Keratinocyte (primary cell): ENCODE measurements at regions not wholly inside any gene's neighbourhood (a gene's known extent, or its start where the extent isn't known, plus 50 kb on each side); places are given as distances from the start of the nearest gene placed in this dataset.
"Not testable (repeated sequence)": the region's sequence is repeated elsewhere in the genome, so short reads cannot be mapped to it uniquely, and the experiment has no call there.

Experiments used
- DNase-seq: peaks from one replicate; pipeline ENCODE4 v3.0.0-alpha.2; 2011; ENCODE audit warnings: low read depth, missing footprints, low spot score
- FAIRE-seq: peaks from 2 replicates; lab custom pipeline; 2011; peaks lifted over from hg19 to GRCh38; lab: Jason Lieb, UNC
- H2AFZ ChIP-seq: 2 replicates; pipeline ENCODE4 v1.6.0; 2012; ENCODE audit warnings: low read length, control low read depth, inconsistent platforms; ENCODE audit not compliant: control insufficient read depth
- H3K27ac ChIP-seq: 2 replicates; pipeline ENCODE4 v1.5.1; 2011; ENCODE audit warnings: low read length; ENCODE audit not compliant: control insufficient read depth, insufficient read depth
- H3K27me3 ChIP-seq: 3 replicates; pipeline ENCODE4 v1.6.0; 2011; ENCODE audit warnings: low read length; ENCODE audit not compliant: control insufficient read depth, insufficient read depth; ENCODE audit errors: extremely low read depth
- H3K36me3 ChIP-seq, 2 experiments: 2 replicates in 1 of 2; 3 replicates in 1 of 2; pipeline ENCODE4 v1.5.1; 2011; ENCODE audit warnings: low read length in 2 of 2, mild to moderate bottlenecking in 1 of 2; ENCODE audit not compliant: control insufficient read depth in 2 of 2, insufficient read depth in 2 of 2; ENCODE audit errors: extremely low read depth in 1 of 2
- H3K4me1 ChIP-seq: 3 replicates; pipeline ENCODE4 v1.5.1; 2011; ENCODE audit warnings: low read length; ENCODE audit not compliant: control insufficient read depth, insufficient read depth; ENCODE audit errors: extremely low read depth
- H3K4me2 ChIP-seq: 3 replicates; pipeline ENCODE4 v1.6.0; 2011; ENCODE audit warnings: low read depth, low read length; ENCODE audit not compliant: control insufficient read depth, insufficient read depth; ENCODE audit errors: extremely low read depth
- H3K4me3 ChIP-seq, 3 experiments: fragments of 200-600 bp in 1 of 3; sonication (generic) in 1 of 3; 2 replicates in 2 of 3; 3 replicates in 1 of 3; pipeline ENCODE4 v1.5.1; 2011 to 2016; ENCODE audit warnings: low read length in 3 of 3, mild to moderate bottlenecking in 3 of 3, control low read depth in 2 of 3, inconsistent platforms in 1 of 3, low read depth in 1 of 3, mixed read lengths in 1 of 3, mixed run types in 1 of 3, moderate library complexity in 1 of 3; ENCODE audit not compliant: control insufficient read depth in 2 of 3, insufficient read depth in 2 of 3; ENCODE audit errors: extremely low read depth in 1 of 3
- H3K79me2 ChIP-seq: 2 replicates; pipeline ENCODE4 v1.6.0; 2012; ENCODE audit warnings: low read length; ENCODE audit not compliant: control insufficient read depth, insufficient read depth
- H3K9ac ChIP-seq: 3 replicates; pipeline ENCODE4 v1.6.0; 2011; ENCODE audit warnings: low read length; ENCODE audit not compliant: control insufficient read depth, insufficient read depth; ENCODE audit errors: extremely low read depth
- H3K9me1 ChIP-seq: 3 replicates; pipeline ENCODE4 v1.6.0; 2011; ENCODE audit warnings: low read length; ENCODE audit not compliant: control insufficient read depth, insufficient read depth; ENCODE audit errors: extremely low read depth
- H3K9me3 ChIP-seq: 2 replicates; pipeline ENCODE4 v1.5.1; 2012; ENCODE audit warnings: low read depth, low read length; ENCODE audit not compliant: control insufficient read depth
- H4K20me1 ChIP-seq: 3 replicates; pipeline ENCODE4 v1.6.0; 2011; ENCODE audit warnings: low read length; ENCODE audit not compliant: control insufficient read depth, insufficient read depth; ENCODE audit errors: extremely low read depth
- EZH2 ChIP-seq: IDR thresholded peaks from one replicate; pipeline ENCODE4 v1.6.1; 2012; ENCODE audit warnings: inconsistent platforms, mild to moderate bottlenecking, low read length, moderate library complexity
- dilution Hi-C: fragments of 300-500 bp; cut with MboI; formaldehyde crosslinking; loops from one replicate; pipeline ENCODE4 v1.7.0; 2020; ENCODE audit warnings: low sequenced_read_pairs; ENCODE audit not compliant: extremely low pct_ligation_motif_present
- TF ChIP-seq, protein P1 (sequence below), 3 experiments: IDR thresholded peaks in 1 of 3; conservative IDR thresholded peaks in 1 of 3; optimal IDR thresholded peaks in 1 of 3; 2 replicates in 2 of 3; 3 replicates in 1 of 3; pipeline versions ENCODE3 to v1.5.1; 2011; ENCODE audit warnings: low read length in 3 of 3, mild to moderate bottlenecking in 3 of 3, moderate library complexity in 2 of 3, control low read depth in 1 of 3, inconsistent platforms in 1 of 3; ENCODE audit not compliant: insufficient read depth in 2 of 3; ENCODE audit errors: extremely low read depth in 1 of 3

DNA sequence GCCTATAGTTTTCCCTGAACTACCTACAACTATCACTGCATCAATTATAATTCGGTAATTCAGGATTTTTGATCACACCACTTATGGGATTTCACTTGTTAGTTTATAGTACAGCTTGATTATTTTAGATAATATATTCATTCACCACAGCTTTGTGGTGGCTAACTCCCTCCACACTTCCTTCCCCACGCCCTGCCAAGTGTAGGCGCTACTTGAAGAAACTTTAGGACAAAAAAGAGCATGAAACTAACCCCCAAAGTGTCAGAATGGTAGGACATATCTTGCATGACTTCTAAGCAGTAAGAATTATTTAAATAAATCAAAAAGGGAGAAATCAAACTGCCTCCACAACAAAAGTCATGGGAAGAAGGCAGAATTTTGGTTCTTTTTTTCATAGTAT, 70.1 kb downstream of the LHX9 start:
- no peak for TF ChIP-seq EZH2
- TF ChIP-seq, protein P1, sequence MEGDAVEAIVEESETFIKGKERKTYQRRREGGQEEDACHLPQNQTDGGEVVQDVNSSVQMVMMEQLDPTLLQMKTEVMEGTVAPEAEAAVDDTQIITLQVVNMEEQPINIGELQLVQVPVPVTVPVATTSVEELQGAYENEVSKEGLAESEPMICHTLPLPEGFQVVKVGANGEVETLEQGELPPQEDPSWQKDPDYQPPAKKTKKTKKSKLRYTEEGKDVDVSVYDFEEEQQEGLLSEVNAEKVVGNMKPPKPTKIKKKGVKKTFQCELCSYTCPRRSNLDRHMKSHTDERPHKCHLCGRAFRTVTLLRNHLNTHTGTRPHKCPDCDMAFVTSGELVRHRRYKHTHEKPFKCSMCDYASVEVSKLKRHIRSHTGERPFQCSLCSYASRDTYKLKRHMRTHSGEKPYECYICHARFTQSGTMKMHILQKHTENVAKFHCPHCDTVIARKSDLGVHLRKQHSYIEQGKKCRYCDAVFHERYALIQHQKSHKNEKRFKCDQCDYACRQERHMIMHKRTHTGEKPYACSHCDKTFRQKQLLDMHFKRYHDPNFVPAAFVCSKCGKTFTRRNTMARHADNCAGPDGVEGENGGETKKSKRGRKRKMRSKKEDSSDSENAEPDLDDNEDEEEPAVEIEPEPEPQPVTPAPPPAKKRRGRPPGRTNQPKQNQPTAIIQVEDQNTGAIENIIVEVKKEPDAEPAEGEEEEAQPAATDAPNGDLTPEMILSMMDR (optimal IDR thresholded peaks at IDR 0.05 in 1 of 3, IDR thresholded peaks at IDR 0.05 in 1 of 3, conservative IDR thresholded peaks at IDR 0.05 in 1 of 3; ENCODE audit: extremely low read depth in 1 of 3, insufficient read depth in 2 of 3, low read length in 3 of 3) = no peak
- no peak for DNase-seq
- no peak for FAIRE-seq
- Histone ChIP-seq H3K79me2 (no peaks in the 10 kb centered on the region), H4K20me1 (no peaks in the 10 kb centered on the region), H3K27ac (no peak overlapping the region), H2AFZ (no peak overlapping the region), H3K27me3 (no peaks in the 10 kb centered on the region), H3K9me3 (no peaks in the 10 kb centered on the region), H3K36me3 (no peaks in the 10 kb centered on the region), H3K9me1 (no peaks in the 10 kb centered on the region), H3K4me2 (no peak overlapping the region), H3K4me3 (no peak overlapping the region), H3K9ac (no peak overlapping the region), H3K4me1 (no peaks in the 10 kb centered on the region)
- dilution Hi-C loops = no loop called here

DNA sequence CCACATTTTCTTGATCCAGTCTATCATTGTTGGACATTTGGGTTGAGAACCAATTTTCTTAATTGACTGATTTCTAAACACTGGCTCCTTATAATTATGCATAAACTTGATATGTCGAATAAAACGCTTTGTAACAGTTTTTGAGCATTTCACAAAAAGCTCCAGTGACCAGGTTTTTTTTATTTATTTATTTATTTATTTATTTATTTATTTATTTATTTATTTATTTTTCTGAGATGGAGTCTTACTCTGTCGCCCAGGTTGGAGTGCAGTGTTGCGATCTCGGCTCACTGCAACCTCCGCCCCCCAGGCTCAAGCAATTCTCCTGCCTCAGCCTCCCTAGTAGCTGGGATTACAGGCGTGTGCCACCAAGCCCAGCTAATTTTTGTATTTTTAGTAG, 71.4 kb downstream of the LHX9 start:
- H4K20me1 ChIP-seq, H3K4me1 ChIP-seq, H3K4me3 ChIP-seq, dilution Hi-C loops, FAIRE-seq, H3K9ac ChIP-seq, DNase-seq, H3K27me3 ChIP-seq, H3K36me3 ChIP-seq, H3K27ac ChIP-seq, H3K4me2 ChIP-seq, H3K9me1 ChIP-seq, H2AFZ ChIP-seq, H3K9me3 ChIP-seq, H3K79me2 ChIP-seq: not testable (repeated sequence)

DNA sequence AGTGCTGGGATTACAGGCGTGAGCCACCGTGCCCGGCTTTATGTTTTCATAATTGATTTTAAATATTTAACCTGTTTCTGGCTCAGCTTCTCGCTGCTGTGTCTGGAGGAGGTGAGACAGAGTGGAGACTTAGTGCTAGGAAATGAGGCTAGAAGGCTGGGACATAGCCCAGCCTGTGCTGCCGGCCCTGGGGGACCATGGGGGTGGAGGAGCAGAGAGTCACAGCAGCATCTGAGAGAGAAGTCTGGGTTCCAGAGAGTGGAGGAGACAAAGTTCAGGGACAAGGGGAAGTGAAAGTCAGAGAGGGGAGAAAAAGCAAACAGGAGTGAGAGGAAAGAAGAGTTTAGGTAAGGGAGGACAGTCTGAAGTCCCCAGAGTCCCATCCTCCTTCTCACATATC, 71.9 kb downstream of the LHX9 start:
- no peaks in the 10 kb centered on the region for H3K27me3 ChIP-seq
- no peak for DNase-seq
- no peaks in the 10 kb centered on the region for H3K9me3 ChIP-seq
- no peak overlapping the region for H3K4me2 ChIP-seq
- no peak overlapping the region for H3K27ac ChIP-seq
- FAIRE-seq = no peak
- H3K9me1 ChIP-seq = no peaks in the 10 kb centered on the region
- no peak overlapping the region for H3K4me3 ChIP-seq
- H4K20me1 ChIP-seq = no peaks in the 10 kb centered on the region
- TF ChIP-seq, protein P1 (optimal IDR thresholded peaks at IDR 0.05 in 1 of 3, IDR thresholded peaks at IDR 0.05 in 1 of 3, conservative IDR thresholded peaks at IDR 0.05 in 1 of 3; ENCODE audit: extremely low read depth in 1 of 3, insufficient read depth in 2 of 3, low read length in 3 of 3) = no peak
- no peak for TF ChIP-seq EZH2
- H3K9ac ChIP-seq = no peak overlapping the region
- no peaks in the 10 kb centered on the region for H3K4me1 ChIP-seq
- H2AFZ ChIP-seq = no peak overlapping the region
- H3K36me3 ChIP-seq = no peaks in the 10 kb centered on the region
- dilution Hi-C loops = no loop called here
- no peaks in the 10 kb centered on the region for H3K79me2 ChIP-seq
